GM21360 (cell line): ENCODE measurements at regions not wholly inside any gene's neighbourhood (a gene's known extent, or its start where the extent isn't known, plus 50 kb on each side); places are given as distances from the start of the nearest gene placed in this dataset.
"Not testable (repeated sequence)": the region's sequence is repeated elsewhere in the genome, so short reads cannot be mapped to it uniquely, and the experiment has no call there.

ENCODE experiments used
- ATAC-seq: cut with Tn5 transposase; IDR thresholded peaks from one replicate; pipeline ENCODE4 v1.9.1; 2021; ENCODE audit warnings: mild to moderate bottlenecking, moderate library complexity; ENCODE audit not compliant: unreplicated experiment

GRCh38 chr6:151671195-151671594, 136.3 kb upstream of the ESR1 start:
- no peak for ATAC-seq

DNA sequence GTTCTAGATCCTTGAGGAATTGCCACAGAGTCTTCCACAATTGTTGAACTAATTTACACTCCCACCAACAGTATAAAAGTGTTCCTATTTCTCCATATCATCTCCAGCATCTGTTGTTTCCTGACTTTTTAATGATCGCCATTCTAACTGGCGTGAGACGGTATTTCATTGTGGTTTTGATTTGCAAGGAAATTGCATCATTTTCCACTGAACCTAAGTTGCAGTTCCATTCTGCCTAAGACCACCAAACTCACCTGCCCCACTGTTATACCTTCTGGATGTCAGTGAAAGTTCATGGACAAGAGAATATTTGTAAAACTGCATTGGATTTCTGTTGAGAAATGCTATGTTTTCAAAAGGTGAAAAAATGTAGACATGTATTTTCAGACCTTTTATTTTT, 132.9 kb upstream of the ESR1 start:
- ATAC-seq: no peak

DNA sequence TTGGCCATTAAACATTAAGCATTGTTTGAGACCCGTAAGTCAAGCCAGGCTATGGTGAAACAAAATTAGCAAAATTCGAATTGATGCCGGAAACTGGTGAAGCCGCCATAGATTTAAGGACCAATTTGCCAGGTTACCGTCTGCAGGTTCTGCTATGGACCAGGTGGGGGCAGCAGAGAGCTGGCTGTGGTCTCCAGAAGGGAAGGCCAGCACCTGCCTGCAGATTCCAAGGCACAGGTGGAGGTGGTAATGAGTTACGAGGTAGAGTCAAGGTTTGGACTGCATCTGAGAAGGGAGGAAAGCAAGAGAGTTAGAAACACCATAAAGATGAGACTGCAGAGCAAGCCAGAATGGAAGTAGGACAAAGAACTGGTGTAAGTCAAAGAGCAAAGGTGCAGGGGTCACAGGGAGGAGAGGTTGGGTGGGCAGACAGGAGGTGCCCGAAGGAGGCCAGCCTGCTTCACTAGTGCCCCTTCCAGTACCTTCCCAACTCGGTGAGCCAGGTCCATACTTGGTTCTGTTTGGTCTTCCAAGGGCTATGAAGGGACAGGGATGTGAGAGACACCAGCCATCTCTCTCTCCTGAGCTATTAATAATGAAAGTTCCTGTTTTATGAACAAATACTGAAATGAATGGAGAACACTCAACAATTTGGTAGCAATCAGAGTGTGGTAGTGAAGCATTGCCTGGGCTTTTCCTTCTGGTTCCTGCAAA, 131.6 kb upstream of the ESR1 start:
- ATAC-seq: peak; percentile 95

DNA sequence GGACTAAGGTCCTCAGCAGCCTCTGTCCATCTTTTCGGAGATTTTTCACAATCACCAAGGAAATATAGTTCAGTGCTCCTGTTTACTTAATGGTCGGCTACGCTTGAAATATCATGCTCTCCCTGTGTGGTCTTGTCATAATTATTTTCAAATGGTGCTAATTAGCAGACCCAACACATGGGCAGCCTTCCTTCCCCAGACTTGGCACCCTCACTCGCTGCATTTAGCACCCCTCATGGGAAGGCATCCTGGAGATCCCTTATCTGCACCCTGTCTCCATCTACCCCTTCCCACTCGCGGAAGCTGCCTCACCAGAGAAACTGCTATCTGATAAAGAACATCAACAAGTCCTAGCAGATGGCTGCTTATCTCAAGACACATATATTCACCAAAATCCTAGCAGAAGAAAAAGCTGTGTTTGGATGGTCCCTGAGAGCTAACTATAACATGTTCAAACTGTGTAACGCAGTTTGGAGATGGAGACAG, 131.0 kb upstream of the ESR1 start:
- ATAC-seq: no peak

GRCh38 chr6:151677404-151677803, 130.1 kb upstream of the ESR1 start:
- no peak for ATAC-seq

GRCh38 chr6:151679081-151679480, 128.4 kb upstream of the ESR1 start:
- no peak for ATAC-seq

GRCh38 chr6:151679941-151680340, 127.5 kb upstream of the ESR1 start:
- no peak for ATAC-seq

- ATAC-seq: no peak
These were observed 126.5 kb upstream of the ESR1 start for GRCh38 chr6:151680846-151681432.

- no peak for ATAC-seq
These were observed 125.9 kb upstream of the ESR1 start for GRCh38 chr6:151681433-151682059.

DNA sequence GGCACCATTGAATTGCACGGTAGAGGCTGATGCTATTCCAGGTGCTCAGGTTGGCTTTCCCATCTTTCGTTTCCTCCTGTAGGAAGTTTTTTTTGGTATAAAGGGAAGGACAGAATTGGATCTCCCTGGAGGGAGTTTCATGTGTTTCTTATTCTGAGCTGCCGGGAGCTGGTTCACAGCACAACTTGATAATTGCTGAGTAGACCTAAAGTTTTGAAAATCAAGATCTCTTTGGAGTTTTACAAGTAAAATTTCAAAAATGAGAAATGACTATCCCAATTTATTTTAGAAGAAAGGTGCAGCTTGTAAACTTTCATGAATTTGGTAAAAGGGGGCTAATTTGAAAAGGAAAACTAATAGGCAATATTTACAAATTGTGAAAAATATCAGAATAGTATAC, 125.2 kb upstream of the ESR1 start:
- ATAC-seq: no peak

DNA sequence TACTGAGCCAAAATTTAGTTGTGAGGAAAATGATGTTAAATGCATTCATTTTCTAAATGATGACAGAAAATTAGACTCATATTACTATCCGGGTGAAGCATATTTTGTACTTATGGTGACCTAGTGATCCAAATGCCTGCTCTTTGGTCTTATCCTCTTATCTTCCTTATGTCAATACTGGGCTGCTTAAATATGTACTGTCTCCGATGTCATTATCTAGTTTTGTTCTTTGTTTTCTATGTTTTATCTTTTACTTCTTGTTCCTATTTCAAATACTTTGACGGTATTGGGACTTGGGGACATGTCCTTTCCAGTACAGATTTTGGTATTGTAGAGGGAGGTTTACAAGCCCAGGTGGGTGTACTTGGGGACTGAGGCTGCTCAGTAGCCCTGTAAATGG, 124.6 kb upstream of the ESR1 start:
- no peak for ATAC-seq

GRCh38 chr6:151683381-151683780, 124.1 kb upstream of the ESR1 start:
- ATAC-seq: no peak

- ATAC-seq: no peak
These were observed 117.8 kb upstream of the ESR1 start for GRCh38 chr6:151689499-151690201.

DNA sequence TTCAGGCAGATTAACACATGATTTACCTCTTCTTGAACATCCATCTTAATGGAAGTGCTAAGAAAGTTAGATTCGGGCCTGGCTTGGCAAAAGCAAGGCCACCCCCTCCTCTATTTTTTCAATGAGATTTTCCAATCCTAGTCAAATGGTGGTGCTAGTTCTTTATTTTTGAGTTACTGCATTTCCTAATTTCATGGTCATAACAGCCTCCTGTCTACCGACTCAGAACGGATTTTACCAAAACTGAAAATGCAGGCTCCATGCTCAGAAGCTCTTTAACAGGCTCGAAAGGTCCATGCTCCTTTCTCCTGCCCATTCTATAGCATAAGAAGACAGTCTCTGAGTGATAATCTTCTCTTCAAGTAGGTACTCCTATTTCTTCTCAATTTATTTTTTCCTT, 117.2 kb upstream of the ESR1 start:
- ATAC-seq: no peak

DNA sequence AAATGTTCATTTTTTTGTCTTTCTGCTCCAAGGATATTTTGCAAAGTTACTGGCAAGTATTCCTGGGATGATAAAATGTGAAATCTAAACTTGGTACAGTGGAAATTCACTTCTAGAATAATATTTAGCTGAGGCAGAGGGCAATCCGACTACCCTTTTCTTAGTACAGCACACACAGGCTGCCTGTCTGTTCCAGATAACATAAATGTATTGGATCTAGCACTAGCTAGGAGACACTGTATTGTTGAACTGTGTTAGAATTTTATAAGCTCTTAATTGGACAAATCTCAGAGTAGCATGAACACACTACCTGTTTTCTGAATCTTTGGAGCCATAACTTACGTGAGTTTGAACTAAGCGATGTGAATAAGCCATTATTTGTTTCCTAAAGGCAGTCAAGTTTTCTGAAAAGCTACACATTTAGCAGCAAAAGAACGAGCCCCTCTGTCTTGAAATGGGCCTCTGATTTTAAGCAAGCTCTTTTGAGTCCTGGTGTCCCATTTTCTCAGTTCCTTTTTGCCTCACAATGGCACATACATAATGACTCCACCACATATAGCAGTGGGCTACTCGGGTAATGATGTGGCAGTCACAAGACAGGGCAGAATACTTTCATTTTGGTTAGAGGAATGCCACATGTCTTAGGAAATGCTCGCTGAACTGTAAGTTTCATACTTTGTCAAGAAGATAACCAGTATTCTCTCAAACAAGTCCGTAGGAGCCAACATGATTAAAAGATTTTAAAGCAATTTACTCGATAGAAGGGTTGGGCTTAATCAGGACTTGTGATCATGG, 116.5 kb upstream of the ESR1 start:
- ATAC-seq: peak; percentile 99

DNA sequence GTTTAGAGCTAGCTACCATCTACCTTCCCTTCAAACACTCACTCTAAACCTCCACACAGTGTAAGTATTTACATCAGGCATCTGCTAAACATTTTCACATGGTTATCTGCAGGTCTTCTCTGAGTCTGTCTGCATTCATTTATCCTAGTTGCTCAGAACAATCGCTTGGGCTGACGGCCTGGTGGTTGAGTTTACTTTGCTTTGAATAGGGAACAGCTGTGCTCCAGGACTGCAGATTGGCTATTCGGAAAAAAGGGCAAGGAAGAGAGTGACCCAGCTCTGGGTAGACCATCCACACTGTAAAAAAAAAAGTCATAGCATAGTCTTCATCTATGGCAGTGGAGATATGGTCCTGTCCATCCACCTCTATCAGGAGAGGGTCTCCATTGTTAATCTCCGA, 115.3 kb upstream of the ESR1 start:
- no peak for ATAC-seq

DNA sequence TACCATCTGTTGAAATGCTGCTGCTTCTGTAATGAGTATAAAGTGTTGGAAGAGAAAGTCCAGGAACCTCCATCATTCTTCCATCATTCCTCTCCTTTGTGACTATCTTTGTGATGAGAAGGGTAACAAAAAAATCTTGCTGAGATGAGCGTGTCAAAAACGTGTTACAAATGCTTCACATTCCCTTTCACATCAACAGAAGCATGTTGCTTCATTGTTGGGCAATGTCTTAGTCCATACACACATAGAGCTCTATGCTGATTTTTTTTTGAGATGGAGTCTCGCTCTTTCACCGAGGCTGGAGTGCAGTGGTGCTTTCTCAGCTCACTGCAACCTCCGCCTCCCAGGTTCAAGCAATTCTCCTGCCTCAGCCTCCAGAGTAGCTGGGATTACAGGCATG, 114.1 kb upstream of the ESR1 start:
- no peak for ATAC-seq

- no peak for ATAC-seq
These were observed 112.3 kb upstream of the ESR1 start for GRCh38 chr6:151695156-151695555.

DNA sequence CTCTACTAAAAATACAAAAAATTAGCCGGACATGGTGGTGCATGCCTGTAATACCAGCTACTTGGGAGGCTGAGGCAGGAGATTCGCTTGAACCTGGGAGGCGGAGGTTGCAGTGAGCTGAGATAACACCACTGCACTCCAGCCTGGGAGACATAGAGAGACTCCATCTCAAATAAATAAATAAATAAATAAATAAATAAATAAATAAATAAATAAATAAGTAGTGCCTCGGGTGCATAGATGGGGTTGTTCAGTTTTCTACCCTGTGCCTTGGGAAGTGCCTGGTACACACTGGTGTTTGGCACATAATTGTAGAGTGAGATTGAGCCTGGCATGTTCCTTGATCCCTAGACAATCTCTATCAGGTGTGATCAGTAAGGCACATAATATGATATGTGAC, 111.2 kb upstream of the ESR1 start:
- ATAC-seq: not testable (repeated sequence)

DNA sequence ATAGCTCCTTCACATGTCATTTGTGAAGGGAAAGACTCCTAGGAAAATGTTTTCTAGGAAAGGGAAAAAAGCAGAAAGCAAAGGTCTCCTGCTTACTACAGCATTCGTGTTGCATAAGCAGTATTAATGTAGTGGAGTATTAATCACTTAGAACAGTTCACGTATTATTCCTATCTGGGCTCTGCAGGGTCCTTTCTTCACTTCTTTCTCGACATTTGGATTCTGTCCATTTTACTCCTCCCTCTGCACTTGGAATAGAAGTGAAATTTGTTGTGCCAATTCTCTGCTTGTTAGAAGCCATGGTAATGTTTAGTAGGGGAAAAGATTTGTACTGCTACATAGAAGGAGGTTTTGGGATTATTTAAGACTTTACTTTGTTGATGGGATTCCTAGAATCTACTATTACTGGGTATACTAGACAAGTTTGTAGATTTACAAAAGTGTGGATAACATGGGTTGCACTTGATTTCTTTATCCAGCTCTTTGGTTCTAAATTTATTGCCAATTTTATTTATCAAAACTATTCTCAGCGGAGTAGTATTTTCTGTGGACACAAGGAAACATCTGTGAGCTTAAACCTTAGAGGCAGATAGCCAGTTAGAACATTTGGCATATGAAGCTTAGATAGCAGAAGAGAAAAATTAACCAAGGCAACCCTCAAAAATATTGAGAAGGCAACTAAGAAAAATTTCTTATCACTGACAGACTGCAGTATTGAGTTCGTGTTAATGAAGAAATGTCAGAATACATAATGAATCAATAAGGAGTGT, 108.4 kb upstream of the ESR1 start:
- ATAC-seq: no peak
